Keratinocyte (primary cell): ENCODE measurements at regions not wholly inside any gene's neighbourhood (a gene's known extent, or its start where the extent isn't known, plus 50 kb on each side); places are given as distances from the start of the nearest gene placed in this dataset.

Experiments used
- CTCF ChIP-seq, 3 experiments: IDR thresholded peaks in 1 of 3; conservative IDR thresholded peaks in 1 of 3; optimal IDR thresholded peaks in 1 of 3; 2 replicates in 2 of 3; 3 replicates in 1 of 3; pipeline versions ENCODE3 to v1.5.1; 2011; ENCODE audit warnings: low read length in 3 of 3, mild to moderate bottlenecking in 3 of 3, moderate library complexity in 2 of 3, control low read depth in 1 of 3, inconsistent platforms in 1 of 3; ENCODE audit not compliant: insufficient read depth in 2 of 3; ENCODE audit errors: extremely low read depth in 1 of 3
- EZH2 ChIP-seq: IDR thresholded peaks from one replicate; pipeline ENCODE4 v1.6.1; 2012; ENCODE audit warnings: inconsistent platforms, mild to moderate bottlenecking, low read length, moderate library complexity

- TF ChIP-seq CTCF (optimal IDR thresholded peaks at IDR 0.05 in 1 of 3, IDR thresholded peaks at IDR 0.05 in 1 of 3, conservative IDR thresholded peaks at IDR 0.05 in 1 of 3; ENCODE audit: extremely low read depth in 1 of 3, insufficient read depth in 2 of 3, low read length in 3 of 3) (no peak), EZH2 (no peak)
Observed at GRCh38 chr16:22631264-22631663, 120.6 kb downstream of the NPIPB5 start.
